Activated CD4-positive, alpha-beta T cell treated with anti-CD3 and anti-CD28 coated beads for 36 hours (primary cell): ENCODE measurements at regions not wholly inside any gene's neighbourhood (a gene's known extent, or its start where the extent isn't known, plus 50 kb on each side); places are given as distances from the start of the nearest gene placed in this dataset.

ENCODE experiments used
- ATAC-seq: fragments of 200-7000 bp; cut with Tn5 transposase; one replicate; pipeline ENCODE4 v1.10.0; 2021; ENCODE audit warnings: mild to moderate bottlenecking, moderate library complexity
- CTCF ChIA-PET: fragments of 350-600 bp; sonication (Branson Sonifier 250); formaldehyde crosslinking; loops from one replicate; lab custom pipeline; 2021; ENCODE audit warnings: antibody characterized with exemption; lab: Charles Lee
- POLR2A ChIA-PET: fragments of 350-600 bp; sonication (Branson Sonifier 250); formaldehyde crosslinking; loops from one replicate; lab custom pipeline; 2021; ENCODE audit warnings: antibody characterized with exemption, inconsistent platforms; lab: Charles Lee
- DNase-seq: peaks from one replicate; pipeline ENCODE4 v3.0.0-alpha.2; 2020
- H3K27ac Mint-ChIP-seq: one replicate; pipeline ENCODE4 v1.8.0; 2021; ENCODE audit warnings: mixed read lengths
- H3K27me3 Mint-ChIP-seq: one replicate; pipeline ENCODE4 v1.8.0; 2021; ENCODE audit warnings: mixed read lengths
- H3K36me3 Mint-ChIP-seq: one replicate; pipeline ENCODE4 v1.8.0; 2021; ENCODE audit warnings: low read depth, mixed read lengths
- H3K4me1 Mint-ChIP-seq: one replicate; pipeline ENCODE4 v1.8.0; 2021; ENCODE audit warnings: mixed read lengths
- H3K4me3 Mint-ChIP-seq: one replicate; pipeline ENCODE4 v1.8.0; 2021; ENCODE audit warnings: mild to moderate bottlenecking, moderate library complexity, mixed read lengths
- H3K9me3 Mint-ChIP-seq: one replicate; pipeline ENCODE4 v1.8.0; 2021; ENCODE audit warnings: low read depth, mixed read lengths
- intact Hi-C, 2 experiments: fragments of 100-400 bp; cut with DNase I in 1 of 2; cut with micrococcal nuclease in 1 of 2; formaldehyde crosslinking; loops; one replicate each; pipeline versions ENCODE4 v1.14.2 to v1.15.1; 2022 to 2024; cut with DNase I, micrococcal nuclease

- no peaks in the 10 kb centered on the region for H3K4me1 Mint-ChIP-seq
- no peak overlapping the region for H3K27ac Mint-ChIP-seq
- ChIA-PET POLR2A (no interaction called here), CTCF (no interaction called here)
- no peaks in the 10 kb centered on the region for H3K9me3 Mint-ChIP-seq
- H3K27me3 Mint-ChIP-seq: no peaks in the 10 kb centered on the region
- DNase-seq: no peak
- ATAC-seq: no peak
- H3K4me3 Mint-ChIP-seq: no peak overlapping the region
- H3K36me3 Mint-ChIP-seq: no peaks in the 10 kb centered on the region
- intact Hi-C loops: loop anchor here in 1 of 2 experiments (10.0 kb wide), 1 partner anchor 142 kb away; no protein-coding TSS in a partner anchor
Measured at GRCh38 chr10:71067098-71067740, 145.2 kb upstream of the UNC5B start.

GRCh38 chr10:71068861-71069271 lies 143.5 kb upstream of the UNC5B start:
- Mint-ChIP-seq H3K9me3 (no peaks in the 10 kb centered on the region), H3K27me3 (no peaks in the 10 kb centered on the region), H3K27ac (no peak overlapping the region), H3K4me1 (no peaks in the 10 kb centered on the region), H3K36me3 (no peaks in the 10 kb centered on the region), H3K4me3 (no peak overlapping the region)
- intact Hi-C loops: loop anchor here in 1 of 2 experiments (10.0 kb wide), 1 partner anchor 144 kb away; no protein-coding TSS in a partner anchor
- no peak for ATAC-seq
- CTCF ChIA-PET: interaction anchor here (0.7 kb wide), 1 partner anchor 26 kb away, joined by 3 read pairs; no protein-coding TSS in a partner anchor
- POLR2A ChIA-PET: no interaction called here
- DNase-seq: no peak

GRCh38 chr10:71069909-71070666 lies 142.3 kb upstream of the UNC5B start:
- no peaks in the 10 kb centered on the region for H3K4me1 Mint-ChIP-seq
- CTCF ChIA-PET: no interaction called here
- POLR2A ChIA-PET: no interaction called here

GRCh38 chr10:71070741-71071140 lies 141.6 kb upstream of the UNC5B start:
- intact Hi-C loops: no loop called here
- POLR2A ChIA-PET: no interaction called here
- Mint-ChIP-seq H3K4me1 (no peaks in the 10 kb centered on the region), H3K36me3 (no peaks in the 10 kb centered on the region), H3K27ac (no peak overlapping the region), H3K27me3 (no peaks in the 10 kb centered on the region), H3K9me3 (no peaks in the 10 kb centered on the region), H3K4me3 (no peak overlapping the region)
- DNase-seq (no peak), ATAC-seq (no peak)
- CTCF ChIA-PET: no interaction called here

More at GRCh38 chr10:71069909-71070666, 142.3 kb upstream of the UNC5B start:
- no peak for DNase-seq
- H3K36me3 Mint-ChIP-seq: no peaks in the 10 kb centered on the region
- ATAC-seq: no peak
- H3K27me3 Mint-ChIP-seq: no peaks in the 10 kb centered on the region
- intact Hi-C loops: loop anchor here in 1 of 2 experiments (10.0 kb wide), 1 partner anchor 145 kb away; no protein-coding TSS in a partner anchor
- no peaks in the 10 kb centered on the region for H3K9me3 Mint-ChIP-seq
- H3K27ac Mint-ChIP-seq: no peak overlapping the region
- no peak overlapping the region for H3K4me3 Mint-ChIP-seq

- Mint-ChIP-seq H3K4me1 (no peaks in the 10 kb centered on the region), H3K4me3 (no peak overlapping the region), H3K9me3 (no peaks in the 10 kb centered on the region), H3K27ac (no peak overlapping the region), H3K36me3 (no peaks in the 10 kb centered on the region), H3K27me3 (no peaks in the 10 kb centered on the region)
- intact Hi-C loops: no loop called here
- ChIA-PET CTCF (no interaction called here), POLR2A (no interaction called here)
- ATAC-seq: no peak
- no peak for DNase-seq
Measured at GRCh38 chr10:71072131-71072822, 140.1 kb upstream of the UNC5B start.

- intact Hi-C loops: no loop called here
- ATAC-seq (no peak), DNase-seq (no peak)
- Mint-ChIP-seq H3K9me3 (no peaks in the 10 kb centered on the region), H3K27ac (no peak overlapping the region), H3K4me1 (no peaks in the 10 kb centered on the region), H3K4me3 (no peak overlapping the region), H3K27me3 (no peaks in the 10 kb centered on the region), H3K36me3 (no peaks in the 10 kb centered on the region)
- ChIA-PET CTCF (no interaction called here), POLR2A (no interaction called here)
Measured at GRCh38 chr10:71072823-71073210, 139.6 kb upstream of the UNC5B start.

GRCh38 chr10:71073451-71074175 lies 138.8 kb upstream of the UNC5B start:
- no peaks in the 10 kb centered on the region for H3K36me3 Mint-ChIP-seq
- no peaks in the 10 kb centered on the region for H3K4me1 Mint-ChIP-seq
- no peak for DNase-seq
- ChIA-PET CTCF (no interaction called here), POLR2A (no interaction called here)
- no peak overlapping the region for H3K4me3 Mint-ChIP-seq
- no peak for ATAC-seq
- no peak overlapping the region for H3K27ac Mint-ChIP-seq
- no peaks in the 10 kb centered on the region for H3K9me3 Mint-ChIP-seq
- intact Hi-C loops: no loop called here
- no peaks in the 10 kb centered on the region for H3K27me3 Mint-ChIP-seq

- intact Hi-C loops: no loop called here
- ChIA-PET CTCF (no interaction called here), POLR2A (no interaction called here)
- no peak overlapping the region for H3K27ac Mint-ChIP-seq
- no peaks in the 10 kb centered on the region for H3K27me3 Mint-ChIP-seq
- no peaks in the 10 kb centered on the region for H3K36me3 Mint-ChIP-seq
- no peak overlapping the region for H3K4me3 Mint-ChIP-seq
- no peaks in the 10 kb centered on the region for H3K4me1 Mint-ChIP-seq
- DNase-seq: no peak
- H3K9me3 Mint-ChIP-seq: no peaks in the 10 kb centered on the region
- ATAC-seq: no peak
Measured at GRCh38 chr10:71074176-71074755, 138.1 kb upstream of the UNC5B start.

GRCh38 chr10:71075086-71075758 lies 137.1 kb upstream of the UNC5B start:
- intact Hi-C loops: no loop called here

GRCh38 chr10:71075759-71076472 lies 136.5 kb upstream of the UNC5B start:
- no peak for ATAC-seq

More at GRCh38 chr10:71075086-71075758, 137.1 kb upstream of the UNC5B start:
- Mint-ChIP-seq H3K27ac (no peak overlapping the region), H3K27me3 (no peaks in the 10 kb centered on the region), H3K4me1 (no peaks in the 10 kb centered on the region), H3K9me3 (no peaks in the 10 kb centered on the region), H3K4me3 (no peak overlapping the region), H3K36me3 (no peaks in the 10 kb centered on the region)
- CTCF ChIA-PET: no interaction called here
- DNase-seq (no peak), ATAC-seq (no peak)
- POLR2A ChIA-PET: no interaction called here

More at GRCh38 chr10:71075759-71076472, 136.5 kb upstream of the UNC5B start:
- CTCF ChIA-PET: interaction anchor here (1.0 kb wide), 1 partner anchor 150 kb away, joined by 3 read pairs; no protein-coding TSS in a partner anchor
- POLR2A ChIA-PET: no interaction called here
- intact Hi-C loops: no loop called here
- no peaks in the 10 kb centered on the region for H3K27me3 Mint-ChIP-seq
- H3K36me3 Mint-ChIP-seq: no peaks in the 10 kb centered on the region
- H3K9me3 Mint-ChIP-seq: no peaks in the 10 kb centered on the region
- no peak overlapping the region for H3K27ac Mint-ChIP-seq
- DNase-seq: peak; percentile 1
- H3K4me1 Mint-ChIP-seq: no peaks in the 10 kb centered on the region
- no peak overlapping the region for H3K4me3 Mint-ChIP-seq
